ENCODE measurements at regions not wholly inside any gene's neighbourhood (a gene's known extent, or its start where the extent isn't known, plus 50 kb on each side); places are given as distances from the start of the nearest gene placed in this dataset.

DNA sequence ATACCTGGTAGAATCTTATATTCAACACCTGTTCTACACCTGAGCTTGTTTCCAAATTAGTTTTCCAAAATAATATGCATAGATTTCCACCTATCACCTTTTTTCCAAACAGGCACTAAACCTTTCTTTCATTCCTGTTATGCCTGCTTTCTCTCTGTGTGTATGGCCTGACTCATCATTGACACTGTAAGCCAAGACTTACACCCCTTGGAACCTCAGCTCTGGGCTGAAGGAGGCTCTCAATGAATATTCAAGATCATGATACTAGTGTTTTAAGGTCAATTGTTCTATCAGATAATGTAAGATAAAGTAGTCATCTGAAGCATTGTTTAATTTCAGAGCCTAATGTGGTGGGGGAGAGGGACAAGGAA is 1193.3 kb downstream of the FLRT2 start:
- H3K4me3 ChIP-seq (ENCODE audit: low read depth, low read length): no peak overlapping the region
- in situ Hi-C loops (cut with HindIII; ENCODE audit: low sequenced_read_pairs): no loop called here
- no peak for DNase-seq (ENCODE audit: low read depth)
- TF ChIP-seq, protein P1, sequence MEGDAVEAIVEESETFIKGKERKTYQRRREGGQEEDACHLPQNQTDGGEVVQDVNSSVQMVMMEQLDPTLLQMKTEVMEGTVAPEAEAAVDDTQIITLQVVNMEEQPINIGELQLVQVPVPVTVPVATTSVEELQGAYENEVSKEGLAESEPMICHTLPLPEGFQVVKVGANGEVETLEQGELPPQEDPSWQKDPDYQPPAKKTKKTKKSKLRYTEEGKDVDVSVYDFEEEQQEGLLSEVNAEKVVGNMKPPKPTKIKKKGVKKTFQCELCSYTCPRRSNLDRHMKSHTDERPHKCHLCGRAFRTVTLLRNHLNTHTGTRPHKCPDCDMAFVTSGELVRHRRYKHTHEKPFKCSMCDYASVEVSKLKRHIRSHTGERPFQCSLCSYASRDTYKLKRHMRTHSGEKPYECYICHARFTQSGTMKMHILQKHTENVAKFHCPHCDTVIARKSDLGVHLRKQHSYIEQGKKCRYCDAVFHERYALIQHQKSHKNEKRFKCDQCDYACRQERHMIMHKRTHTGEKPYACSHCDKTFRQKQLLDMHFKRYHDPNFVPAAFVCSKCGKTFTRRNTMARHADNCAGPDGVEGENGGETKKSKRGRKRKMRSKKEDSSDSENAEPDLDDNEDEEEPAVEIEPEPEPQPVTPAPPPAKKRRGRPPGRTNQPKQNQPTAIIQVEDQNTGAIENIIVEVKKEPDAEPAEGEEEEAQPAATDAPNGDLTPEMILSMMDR (IDR thresholded peaks at IDR 0.05; ENCODE audit: low read depth, low read length, missing control alignments): no peak

- TF ChIP-seq, protein P1 (IDR thresholded peaks at IDR 0.05; ENCODE audit: low read depth, low read length, missing control alignments): no peak
- no peak overlapping the region for H3K4me3 ChIP-seq (ENCODE audit: low read depth, low read length)
- in situ Hi-C loops (cut with HindIII; ENCODE audit: low sequenced_read_pairs): no loop called here
- no peak for DNase-seq (ENCODE audit: low read depth)
These were observed 1192.8 kb downstream of the FLRT2 start for GRCh38 chr14:86722612-86723253.

DNA sequence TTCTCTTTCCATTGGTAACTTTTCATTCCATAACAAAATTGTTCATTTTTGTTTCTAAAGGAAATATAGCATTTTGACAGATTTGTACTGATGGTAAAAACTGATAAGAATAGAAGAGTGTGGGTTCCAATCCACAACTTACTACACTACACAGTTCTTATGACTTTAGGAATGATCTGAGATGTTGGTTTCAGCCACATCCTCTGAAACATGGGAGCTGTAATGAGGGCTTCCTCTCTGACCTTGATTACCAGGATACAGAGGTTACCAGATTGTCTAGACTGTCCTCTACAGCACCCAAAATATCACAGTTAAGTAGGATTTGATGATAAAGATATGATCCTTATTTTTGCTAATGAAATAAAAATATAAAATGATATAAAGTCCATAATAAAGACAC is 1184.6 kb downstream of the FLRT2 start:
- H3K4me3 ChIP-seq (ENCODE audit: low read depth, low read length): no peak overlapping the region
- DNase-seq (ENCODE audit: low read depth): no peak
- in situ Hi-C loops (cut with HindIII; ENCODE audit: low sequenced_read_pairs): no loop called here
- TF ChIP-seq, protein P1 (IDR thresholded peaks at IDR 0.05; ENCODE audit: low read depth, low read length, missing control alignments): no peak

- in situ Hi-C loops (cut with HindIII; ENCODE audit: low sequenced_read_pairs): no loop called here
These were observed 1184.2 kb downstream of the FLRT2 start for GRCh38 chr14:86714153-86714552.

GRCh38 chr14:86712727-86713126 is 1182.8 kb downstream of the FLRT2 start:
- in situ Hi-C loops (cut with HindIII; ENCODE audit: low sequenced_read_pairs): no loop called here

More at GRCh38 chr14:86714153-86714552, 1184.2 kb downstream of the FLRT2 start:
- TF ChIP-seq, protein P1 (IDR thresholded peaks at IDR 0.05; ENCODE audit: low read depth, low read length, missing control alignments): no peak
- no peak for DNase-seq (ENCODE audit: low read depth)
- H3K4me3 ChIP-seq (ENCODE audit: low read depth, low read length): no peak overlapping the region

DNA sequence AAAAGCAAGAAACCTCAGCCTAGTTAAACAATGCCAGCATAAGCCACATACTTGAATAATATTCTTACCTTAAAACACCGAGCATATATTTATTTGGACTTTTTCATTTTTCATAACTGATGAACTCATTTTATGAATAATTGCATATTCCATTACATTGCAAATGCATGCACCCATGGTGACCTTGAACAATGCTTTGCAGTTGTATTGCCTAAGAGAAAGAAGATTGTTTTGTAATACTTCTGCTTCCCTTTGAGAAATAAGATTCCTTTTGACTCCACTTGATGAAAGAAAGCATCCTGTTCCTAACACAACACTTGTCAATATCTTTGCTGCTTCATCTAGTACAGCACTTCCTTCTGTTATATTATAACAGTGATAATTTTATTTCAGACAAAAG is 1182.2 kb downstream of the FLRT2 start:
- TF ChIP-seq, protein P1 (IDR thresholded peaks at IDR 0.05; ENCODE audit: low read depth, low read length, missing control alignments): no peak
- no peak for DNase-seq (ENCODE audit: low read depth)
- no peak overlapping the region for H3K4me3 ChIP-seq (ENCODE audit: low read depth, low read length)
- in situ Hi-C loops (cut with HindIII; ENCODE audit: low sequenced_read_pairs): no loop called here

More at GRCh38 chr14:86712727-86713126, 1182.8 kb downstream of the FLRT2 start:
- DNase-seq (ENCODE audit: low read depth): no peak
- TF ChIP-seq, protein P1 (IDR thresholded peaks at IDR 0.05; ENCODE audit: low read depth, low read length, missing control alignments): no peak
- no peak overlapping the region for H3K4me3 ChIP-seq (ENCODE audit: low read depth, low read length)

All from astrocyte of the cerebellum (primary cell).